ENCODE measurements at regions not wholly inside any gene's neighbourhood (a gene's known extent, or its start where the extent isn't known, plus 50 kb on each side); places are given as distances from the start of the nearest gene placed in this dataset.

GRCh38 chr12:89858718-89859117 is 150.1 kb upstream of the ATP2B1 start:
- no peak overlapping the region for H3K4me3 ChIP-seq (replicated peaks; ENCODE audit: low read depth, low read length)
- DNase-seq (ENCODE audit: extremely low read depth, low read depth): no peak
- TF ChIP-seq, protein P1, sequence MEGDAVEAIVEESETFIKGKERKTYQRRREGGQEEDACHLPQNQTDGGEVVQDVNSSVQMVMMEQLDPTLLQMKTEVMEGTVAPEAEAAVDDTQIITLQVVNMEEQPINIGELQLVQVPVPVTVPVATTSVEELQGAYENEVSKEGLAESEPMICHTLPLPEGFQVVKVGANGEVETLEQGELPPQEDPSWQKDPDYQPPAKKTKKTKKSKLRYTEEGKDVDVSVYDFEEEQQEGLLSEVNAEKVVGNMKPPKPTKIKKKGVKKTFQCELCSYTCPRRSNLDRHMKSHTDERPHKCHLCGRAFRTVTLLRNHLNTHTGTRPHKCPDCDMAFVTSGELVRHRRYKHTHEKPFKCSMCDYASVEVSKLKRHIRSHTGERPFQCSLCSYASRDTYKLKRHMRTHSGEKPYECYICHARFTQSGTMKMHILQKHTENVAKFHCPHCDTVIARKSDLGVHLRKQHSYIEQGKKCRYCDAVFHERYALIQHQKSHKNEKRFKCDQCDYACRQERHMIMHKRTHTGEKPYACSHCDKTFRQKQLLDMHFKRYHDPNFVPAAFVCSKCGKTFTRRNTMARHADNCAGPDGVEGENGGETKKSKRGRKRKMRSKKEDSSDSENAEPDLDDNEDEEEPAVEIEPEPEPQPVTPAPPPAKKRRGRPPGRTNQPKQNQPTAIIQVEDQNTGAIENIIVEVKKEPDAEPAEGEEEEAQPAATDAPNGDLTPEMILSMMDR (IDR thresholded peaks at IDR 0.05; ENCODE audit: low read depth, low read length, missing control alignments): no peak

DNA sequence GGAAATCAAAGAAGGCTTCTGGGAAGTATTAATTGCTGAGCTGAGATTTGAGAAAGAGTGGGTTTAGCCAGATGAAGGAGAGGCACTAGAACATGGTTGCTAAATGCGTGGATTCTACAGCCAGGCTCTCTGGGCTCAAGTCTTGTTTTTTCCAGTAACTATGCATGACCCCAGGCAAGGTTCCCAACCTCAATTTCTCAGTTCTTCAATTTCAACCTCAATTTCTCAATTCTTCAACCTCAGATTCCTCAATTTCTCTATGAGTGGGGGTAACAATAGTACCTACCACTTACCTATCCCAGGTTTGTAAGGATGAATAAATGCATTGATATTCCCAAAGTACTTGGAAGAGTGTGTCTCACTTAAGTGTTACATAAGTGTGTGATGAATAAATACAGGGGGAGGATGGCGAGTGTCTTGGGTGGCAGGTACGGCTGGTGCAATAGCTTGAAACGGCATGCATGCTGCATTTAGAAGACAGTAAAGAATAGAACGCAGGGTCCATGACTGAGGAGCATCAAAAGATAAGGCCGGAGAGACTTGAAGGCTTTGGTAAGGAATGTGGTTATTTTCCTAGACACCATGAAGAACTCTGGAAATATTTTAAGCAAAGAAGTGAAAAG is 149.1 kb upstream of the ATP2B1 start:
- no peak for DNase-seq (ENCODE audit: extremely low read depth, low read depth)
- TF ChIP-seq, protein P1 (IDR thresholded peaks at IDR 0.05; ENCODE audit: low read depth, low read length, missing control alignments): no peak
- H3K4me3 ChIP-seq (replicated peaks; ENCODE audit: low read depth, low read length): no peak overlapping the region

- no peak overlapping the region for H3K4me3 ChIP-seq (replicated peaks; ENCODE audit: low read depth, low read length)
- TF ChIP-seq, protein P1 (IDR thresholded peaks at IDR 0.05; ENCODE audit: low read depth, low read length, missing control alignments): no peak
- DNase-seq (ENCODE audit: extremely low read depth, low read depth): peak; percentile 26
These were observed 147.8 kb upstream of the ATP2B1 start for GRCh38 chr12:89856431-89856830.

DNA sequence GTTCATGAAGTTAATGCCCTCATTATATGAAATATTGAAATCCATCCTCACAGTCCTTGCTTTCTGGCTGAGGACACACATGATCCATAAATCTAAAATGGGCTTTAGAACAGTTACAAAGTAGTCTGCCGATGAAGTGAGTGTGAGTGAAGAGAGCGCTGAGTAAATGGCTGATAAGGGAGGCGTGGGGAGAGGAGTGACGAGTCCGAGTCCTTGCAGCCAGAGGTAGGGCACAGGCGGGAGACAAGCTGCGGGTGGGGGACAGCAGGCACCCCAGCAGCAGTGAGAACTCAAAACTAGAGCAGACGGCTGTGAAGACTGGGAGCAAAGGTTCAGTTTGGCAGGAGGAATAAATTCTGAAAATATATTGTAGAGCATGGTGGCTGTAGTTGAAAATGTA is 140.1 kb upstream of the ATP2B1 start:
- TF ChIP-seq, protein P1 (IDR thresholded peaks at IDR 0.05; ENCODE audit: low read depth, low read length, missing control alignments): no peak
- no peak overlapping the region for H3K4me3 ChIP-seq (replicated peaks; ENCODE audit: low read depth, low read length)
- no peak for DNase-seq (ENCODE audit: extremely low read depth, low read depth)

GRCh38 chr12:89846473-89847055 is 137.9 kb upstream of the ATP2B1 start:
- H3K4me3 ChIP-seq (replicated peaks; ENCODE audit: low read depth, low read length): no peak overlapping the region
- TF ChIP-seq, protein P1 (IDR thresholded peaks at IDR 0.05; ENCODE audit: low read depth, low read length, missing control alignments): no peak
- no peak for DNase-seq (ENCODE audit: extremely low read depth, low read depth)

GRCh38 chr12:89845767-89846166 is 137.1 kb upstream of the ATP2B1 start:
- no peak for DNase-seq (ENCODE audit: extremely low read depth, low read depth)
- H3K4me3 ChIP-seq (replicated peaks; ENCODE audit: low read depth, low read length): no peak overlapping the region
- TF ChIP-seq, protein P1 (IDR thresholded peaks at IDR 0.05; ENCODE audit: low read depth, low read length, missing control alignments): no peak
